ENCODE measurements at regions not wholly inside any gene's neighbourhood (a gene's known extent, or its start where the extent isn't known, plus 50 kb on each side); places are given as distances from the start of the nearest gene placed in this dataset.

DNA sequence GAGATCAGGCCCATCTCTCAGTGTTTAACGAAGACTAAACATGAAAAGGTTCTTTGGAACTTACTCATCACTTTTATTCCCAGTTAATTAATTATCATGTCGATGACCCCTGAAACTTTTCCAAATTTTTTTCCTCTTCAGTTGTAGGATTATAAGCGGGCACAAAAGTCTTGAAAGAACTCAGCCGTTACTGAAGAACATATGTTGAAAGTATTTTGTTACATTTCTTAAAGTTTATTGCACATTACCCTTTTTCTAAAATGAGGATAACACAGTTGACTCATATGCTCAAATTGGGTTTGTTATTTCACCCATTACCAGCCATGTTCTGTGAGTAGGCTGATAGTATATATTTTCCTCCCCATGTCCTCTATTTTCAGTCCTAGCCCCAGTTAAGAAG is 75.9 kb upstream of the COL3A1 start (continued):
- TF ChIP-seq, protein P1, sequence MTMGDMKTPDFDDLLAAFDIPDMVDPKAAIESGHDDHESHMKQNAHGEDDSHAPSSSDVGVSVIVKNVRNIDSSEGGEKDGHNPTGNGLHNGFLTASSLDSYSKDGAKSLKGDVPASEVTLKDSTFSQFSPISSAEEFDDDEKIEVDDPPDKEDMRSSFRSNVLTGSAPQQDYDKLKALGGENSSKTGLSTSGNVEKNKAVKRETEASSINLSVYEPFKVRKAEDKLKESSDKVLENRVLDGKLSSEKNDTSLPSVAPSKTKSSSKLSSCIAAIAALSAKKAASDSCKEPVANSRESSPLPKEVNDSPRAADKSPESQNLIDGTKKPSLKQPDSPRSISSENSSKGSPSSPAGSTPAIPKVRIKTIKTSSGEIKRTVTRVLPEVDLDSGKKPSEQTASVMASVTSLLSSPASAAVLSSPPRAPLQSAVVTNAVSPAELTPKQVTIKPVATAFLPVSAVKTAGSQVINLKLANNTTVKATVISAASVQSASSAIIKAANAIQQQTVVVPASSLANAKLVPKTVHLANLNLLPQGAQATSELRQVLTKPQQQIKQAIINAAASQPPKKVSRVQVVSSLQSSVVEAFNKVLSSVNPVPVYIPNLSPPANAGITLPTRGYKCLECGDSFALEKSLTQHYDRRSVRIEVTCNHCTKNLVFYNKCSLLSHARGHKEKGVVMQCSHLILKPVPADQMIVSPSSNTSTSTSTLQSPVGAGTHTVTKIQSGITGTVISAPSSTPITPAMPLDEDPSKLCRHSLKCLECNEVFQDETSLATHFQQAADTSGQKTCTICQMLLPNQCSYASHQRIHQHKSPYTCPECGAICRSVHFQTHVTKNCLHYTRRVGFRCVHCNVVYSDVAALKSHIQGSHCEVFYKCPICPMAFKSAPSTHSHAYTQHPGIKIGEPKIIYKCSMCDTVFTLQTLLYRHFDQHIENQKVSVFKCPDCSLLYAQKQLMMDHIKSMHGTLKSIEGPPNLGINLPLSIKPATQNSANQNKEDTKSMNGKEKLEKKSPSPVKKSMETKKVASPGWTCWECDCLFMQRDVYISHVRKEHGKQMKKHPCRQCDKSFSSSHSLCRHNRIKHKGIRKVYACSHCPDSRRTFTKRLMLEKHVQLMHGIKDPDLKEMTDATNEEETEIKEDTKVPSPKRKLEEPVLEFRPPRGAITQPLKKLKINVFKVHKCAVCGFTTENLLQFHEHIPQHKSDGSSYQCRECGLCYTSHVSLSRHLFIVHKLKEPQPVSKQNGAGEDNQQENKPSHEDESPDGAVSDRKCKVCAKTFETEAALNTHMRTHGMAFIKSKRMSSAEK (CRISPR knock-in tag; IDR thresholded peaks at IDR 0.05; ENCODE audit: borderline replicate concordance): no peak
- TF ChIP-seq ZBTB21 (CRISPR knock-in tag; IDR thresholded peaks at IDR 0.05; ENCODE audit: borderline replicate concordance) (no peak), RELA (CRISPR knock-in tag; IDR thresholded peaks at IDR 0.05; ENCODE audit: borderline replicate concordance) (no peak), FOXK1 (CRISPR knock-in tag; IDR thresholded peaks at IDR 0.05) (no peak), NR1H2 (CRISPR knock-in tag; IDR thresholded peaks at IDR 0.05) (no peak), FOXP1 (CRISPR knock-in tag; IDR thresholded peaks at IDR 0.05; ENCODE audit: borderline replicate concordance) (no peak), TCF7 (CRISPR knock-in tag; IDR thresholded peaks at IDR 0.05; ENCODE audit: low read depth) (no peak)
- TF ChIP-seq, protein P2, sequence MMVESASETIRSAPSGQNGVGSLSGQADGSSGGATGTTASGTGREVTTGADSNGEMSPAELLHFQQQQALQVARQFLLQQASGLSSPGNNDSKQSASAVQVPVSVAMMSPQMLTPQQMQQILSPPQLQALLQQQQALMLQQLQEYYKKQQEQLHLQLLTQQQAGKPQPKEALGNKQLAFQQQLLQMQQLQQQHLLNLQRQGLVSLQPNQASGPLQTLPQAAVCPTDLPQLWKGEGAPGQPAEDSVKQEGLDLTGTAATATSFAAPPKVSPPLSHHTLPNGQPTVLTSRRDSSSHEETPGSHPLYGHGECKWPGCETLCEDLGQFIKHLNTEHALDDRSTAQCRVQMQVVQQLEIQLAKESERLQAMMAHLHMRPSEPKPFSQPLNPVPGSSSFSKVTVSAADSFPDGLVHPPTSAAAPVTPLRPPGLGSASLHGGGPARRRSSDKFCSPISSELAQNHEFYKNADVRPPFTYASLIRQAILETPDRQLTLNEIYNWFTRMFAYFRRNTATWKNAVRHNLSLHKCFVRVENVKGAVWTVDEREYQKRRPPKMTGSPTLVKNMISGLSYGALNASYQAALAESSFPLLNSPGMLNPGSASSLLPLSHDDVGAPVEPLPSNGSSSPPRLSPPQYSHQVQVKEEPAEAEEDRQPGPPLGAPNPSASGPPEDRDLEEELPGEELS (CRISPR knock-in tag; IDR thresholded peaks at IDR 0.05): no peak
- TF ChIP-seq, protein P3, sequence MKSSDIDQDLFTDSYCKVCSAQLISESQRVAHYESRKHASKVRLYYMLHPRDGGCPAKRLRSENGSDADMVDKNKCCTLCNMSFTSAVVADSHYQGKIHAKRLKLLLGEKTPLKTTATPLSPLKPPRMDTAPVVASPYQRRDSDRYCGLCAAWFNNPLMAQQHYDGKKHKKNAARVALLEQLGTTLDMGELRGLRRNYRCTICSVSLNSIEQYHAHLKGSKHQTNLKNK (CRISPR knock-in tag; IDR thresholded peaks at IDR 0.05): no peak
- TF ChIP-seq, protein P4, sequence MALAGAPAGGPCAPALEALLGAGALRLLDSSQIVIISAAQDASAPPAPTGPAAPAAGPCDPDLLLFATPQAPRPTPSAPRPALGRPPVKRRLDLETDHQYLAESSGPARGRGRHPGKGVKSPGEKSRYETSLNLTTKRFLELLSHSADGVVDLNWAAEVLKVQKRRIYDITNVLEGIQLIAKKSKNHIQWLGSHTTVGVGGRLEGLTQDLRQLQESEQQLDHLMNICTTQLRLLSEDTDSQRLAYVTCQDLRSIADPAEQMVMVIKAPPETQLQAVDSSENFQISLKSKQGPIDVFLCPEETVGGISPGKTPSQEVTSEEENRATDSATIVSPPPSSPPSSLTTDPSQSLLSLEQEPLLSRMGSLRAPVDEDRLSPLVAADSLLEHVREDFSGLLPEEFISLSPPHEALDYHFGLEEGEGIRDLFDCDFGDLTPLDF (CRISPR knock-in tag; IDR thresholded peaks at IDR 0.05): no peak
- TF ChIP-seq, protein P5, sequence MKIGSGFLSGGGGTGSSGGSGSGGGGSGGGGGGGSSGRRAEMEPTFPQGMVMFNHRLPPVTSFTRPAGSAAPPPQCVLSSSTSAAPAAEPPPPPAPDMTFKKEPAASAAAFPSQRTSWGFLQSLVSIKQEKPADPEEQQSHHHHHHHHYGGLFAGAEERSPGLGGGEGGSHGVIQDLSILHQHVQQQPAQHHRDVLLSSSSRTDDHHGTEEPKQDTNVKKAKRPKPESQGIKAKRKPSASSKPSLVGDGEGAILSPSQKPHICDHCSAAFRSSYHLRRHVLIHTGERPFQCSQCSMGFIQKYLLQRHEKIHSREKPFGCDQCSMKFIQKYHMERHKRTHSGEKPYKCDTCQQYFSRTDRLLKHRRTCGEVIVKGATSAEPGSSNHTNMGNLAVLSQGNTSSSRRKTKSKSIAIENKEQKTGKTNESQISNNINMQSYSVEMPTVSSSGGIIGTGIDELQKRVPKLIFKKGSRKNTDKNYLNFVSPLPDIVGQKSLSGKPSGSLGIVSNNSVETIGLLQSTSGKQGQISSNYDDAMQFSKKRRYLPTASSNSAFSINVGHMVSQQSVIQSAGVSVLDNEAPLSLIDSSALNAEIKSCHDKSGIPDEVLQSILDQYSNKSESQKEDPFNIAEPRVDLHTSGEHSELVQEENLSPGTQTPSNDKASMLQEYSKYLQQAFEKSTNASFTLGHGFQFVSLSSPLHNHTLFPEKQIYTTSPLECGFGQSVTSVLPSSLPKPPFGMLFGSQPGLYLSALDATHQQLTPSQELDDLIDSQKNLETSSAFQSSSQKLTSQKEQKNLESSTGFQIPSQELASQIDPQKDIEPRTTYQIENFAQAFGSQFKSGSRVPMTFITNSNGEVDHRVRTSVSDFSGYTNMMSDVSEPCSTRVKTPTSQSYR (CRISPR knock-in tag; IDR thresholded peaks at IDR 0.05): no peak

DNA sequence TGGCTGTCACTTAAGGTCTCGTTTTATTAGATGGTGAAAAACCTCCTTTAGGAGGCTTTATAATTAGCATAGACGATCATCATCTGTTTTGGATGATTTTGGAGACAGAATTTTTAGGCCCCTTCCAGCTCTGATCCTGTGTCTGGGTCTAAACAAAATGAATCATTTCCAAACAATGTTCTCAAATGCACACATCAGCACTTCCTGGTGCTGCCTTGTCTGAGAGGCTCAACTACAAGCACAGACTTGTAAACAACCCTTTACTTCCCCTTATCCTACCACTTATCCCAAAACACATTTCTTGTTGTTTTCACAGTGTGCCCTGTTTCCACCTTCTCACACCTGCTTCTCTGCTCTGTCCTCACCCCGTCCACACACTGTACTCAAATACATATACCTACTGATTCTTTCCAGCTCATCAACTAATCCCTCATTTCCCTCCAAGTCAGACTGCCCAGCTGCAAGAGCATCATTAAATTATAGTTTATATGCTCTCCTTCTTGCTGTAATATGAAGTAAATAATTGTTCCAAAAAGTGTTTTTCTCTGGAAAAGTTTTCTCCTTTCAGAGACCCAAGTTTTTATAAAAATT is 71.2 kb upstream of the COL3A1 start:
- Mint-ChIP-seq H3K27ac (no peak overlapping the region), H3K4me3 (no peak overlapping the region), H3K27me3 (ENCODE audit: low read depth) (no peaks in the 10 kb centered on the region), H3K36me3 (no peaks in the 10 kb centered on the region), H3K4me1 (no peaks in the 10 kb centered on the region), H3K9me3 (peaks cover 19% of the 10 kb centered on the region)
- ATAC-seq (no peak), DNase-seq (ENCODE audit: low spot score) (no peak)
- ChIA-PET POLR2A (no interaction called here), CTCF (no interaction called here)
- TF ChIP-seq, protein P6, sequence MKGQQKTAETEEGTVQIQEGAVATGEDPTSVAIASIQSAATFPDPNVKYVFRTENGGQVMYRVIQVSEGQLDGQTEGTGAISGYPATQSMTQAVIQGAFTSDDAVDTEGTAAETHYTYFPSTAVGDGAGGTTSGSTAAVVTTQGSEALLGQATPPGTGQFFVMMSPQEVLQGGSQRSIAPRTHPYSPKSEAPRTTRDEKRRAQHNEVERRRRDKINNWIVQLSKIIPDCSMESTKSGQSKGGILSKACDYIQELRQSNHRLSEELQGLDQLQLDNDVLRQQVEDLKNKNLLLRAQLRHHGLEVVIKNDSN (CRISPR knock-in tag; IDR thresholded peaks at IDR 0.05): no peak
- no peak for TF ChIP-seq CREM (CRISPR knock-in tag; IDR thresholded peaks at IDR 0.05)
- TF ChIP-seq, protein P7, sequence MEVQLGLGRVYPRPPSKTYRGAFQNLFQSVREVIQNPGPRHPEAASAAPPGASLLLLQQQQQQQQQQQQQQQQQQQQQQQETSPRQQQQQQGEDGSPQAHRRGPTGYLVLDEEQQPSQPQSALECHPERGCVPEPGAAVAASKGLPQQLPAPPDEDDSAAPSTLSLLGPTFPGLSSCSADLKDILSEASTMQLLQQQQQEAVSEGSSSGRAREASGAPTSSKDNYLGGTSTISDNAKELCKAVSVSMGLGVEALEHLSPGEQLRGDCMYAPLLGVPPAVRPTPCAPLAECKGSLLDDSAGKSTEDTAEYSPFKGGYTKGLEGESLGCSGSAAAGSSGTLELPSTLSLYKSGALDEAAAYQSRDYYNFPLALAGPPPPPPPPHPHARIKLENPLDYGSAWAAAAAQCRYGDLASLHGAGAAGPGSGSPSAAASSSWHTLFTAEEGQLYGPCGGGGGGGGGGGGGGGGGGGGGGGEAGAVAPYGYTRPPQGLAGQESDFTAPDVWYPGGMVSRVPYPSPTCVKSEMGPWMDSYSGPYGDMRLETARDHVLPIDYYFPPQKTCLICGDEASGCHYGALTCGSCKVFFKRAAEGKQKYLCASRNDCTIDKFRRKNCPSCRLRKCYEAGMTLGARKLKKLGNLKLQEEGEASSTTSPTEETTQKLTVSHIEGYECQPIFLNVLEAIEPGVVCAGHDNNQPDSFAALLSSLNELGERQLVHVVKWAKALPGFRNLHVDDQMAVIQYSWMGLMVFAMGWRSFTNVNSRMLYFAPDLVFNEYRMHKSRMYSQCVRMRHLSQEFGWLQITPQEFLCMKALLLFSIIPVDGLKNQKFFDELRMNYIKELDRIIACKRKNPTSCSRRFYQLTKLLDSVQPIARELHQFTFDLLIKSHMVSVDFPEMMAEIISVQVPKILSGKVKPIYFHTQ (CRISPR knock-in tag; IDR thresholded peaks at IDR 0.05): no peak
- TF ChIP-seq GABPB1 (CRISPR knock-in tag; IDR thresholded peaks at IDR 0.05): no peak
- TF ChIP-seq, protein P8, sequence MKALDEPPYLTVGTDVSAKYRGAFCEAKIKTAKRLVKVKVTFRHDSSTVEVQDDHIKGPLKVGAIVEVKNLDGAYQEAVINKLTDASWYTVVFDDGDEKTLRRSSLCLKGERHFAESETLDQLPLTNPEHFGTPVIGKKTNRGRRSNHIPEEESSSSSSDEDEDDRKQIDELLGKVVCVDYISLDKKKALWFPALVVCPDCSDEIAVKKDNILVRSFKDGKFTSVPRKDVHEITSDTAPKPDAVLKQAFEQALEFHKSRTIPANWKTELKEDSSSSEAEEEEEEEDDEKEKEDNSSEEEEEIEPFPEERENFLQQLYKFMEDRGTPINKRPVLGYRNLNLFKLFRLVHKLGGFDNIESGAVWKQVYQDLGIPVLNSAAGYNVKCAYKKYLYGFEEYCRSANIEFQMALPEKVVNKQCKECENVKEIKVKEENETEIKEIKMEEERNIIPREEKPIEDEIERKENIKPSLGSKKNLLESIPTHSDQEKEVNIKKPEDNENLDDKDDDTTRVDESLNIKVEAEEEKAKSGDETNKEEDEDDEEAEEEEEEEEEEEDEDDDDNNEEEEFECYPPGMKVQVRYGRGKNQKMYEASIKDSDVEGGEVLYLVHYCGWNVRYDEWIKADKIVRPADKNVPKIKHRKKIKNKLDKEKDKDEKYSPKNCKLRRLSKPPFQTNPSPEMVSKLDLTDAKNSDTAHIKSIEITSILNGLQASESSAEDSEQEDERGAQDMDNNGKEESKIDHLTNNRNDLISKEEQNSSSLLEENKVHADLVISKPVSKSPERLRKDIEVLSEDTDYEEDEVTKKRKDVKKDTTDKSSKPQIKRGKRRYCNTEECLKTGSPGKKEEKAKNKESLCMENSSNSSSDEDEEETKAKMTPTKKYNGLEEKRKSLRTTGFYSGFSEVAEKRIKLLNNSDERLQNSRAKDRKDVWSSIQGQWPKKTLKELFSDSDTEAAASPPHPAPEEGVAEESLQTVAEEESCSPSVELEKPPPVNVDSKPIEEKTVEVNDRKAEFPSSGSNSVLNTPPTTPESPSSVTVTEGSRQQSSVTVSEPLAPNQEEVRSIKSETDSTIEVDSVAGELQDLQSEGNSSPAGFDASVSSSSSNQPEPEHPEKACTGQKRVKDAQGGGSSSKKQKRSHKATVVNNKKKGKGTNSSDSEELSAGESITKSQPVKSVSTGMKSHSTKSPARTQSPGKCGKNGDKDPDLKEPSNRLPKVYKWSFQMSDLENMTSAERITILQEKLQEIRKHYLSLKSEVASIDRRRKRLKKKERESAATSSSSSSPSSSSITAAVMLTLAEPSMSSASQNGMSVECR (CRISPR knock-in tag; IDR thresholded peaks at IDR 0.05; ENCODE audit: borderline replicate concordance): no peak

All from WTC11 (cell line).